A549 (cell line): ENCODE measurements at regions not wholly inside any gene's neighbourhood (a gene's known extent, or its start where the extent isn't known, plus 50 kb on each side); places are given as distances from the start of the nearest gene placed in this dataset.

Experiments used
- ATAC-seq, 2 experiments: fragments of 200-7000 bp in 1 of 2; fragments of >200 bp in 1 of 2; cut with Nextera tagmentation in 1 of 2; cut with Tn5 transposase in 1 of 2; 3 replicates each; pipeline versions ENCODE4 v1.8.0 to v1.9.1; 2018 to 2020; ENCODE audit warnings: mild to moderate bottlenecking in 1 of 2, moderate library complexity in 1 of 2
- CTCF ChIA-PET: fragments of 300-600 bp; sonication (Branson Sonifier 250); formaldehyde crosslinking; extraction: SDS; loops from one replicate; lab custom pipeline; 2021; ENCODE audit warnings: antibody characterized with exemption, inconsistent platforms; lab: Yijun Ruan, JAX
- POLR2A ChIA-PET: fragments of 350-600 bp; formaldehyde crosslinking; extraction: SDS; loops from one replicate; lab custom pipeline; 2021; ENCODE audit warnings: antibody characterized with exemption, inconsistent platforms; lab: Yijun Ruan, JAX
- DNase-seq, 2 experiments: peaks; one replicate each; pipeline versions ENCODE4 v3.0.0 to v3.0.0-alpha.2; 2011 to 2016; ENCODE audit warnings: low read depth in 1 of 2, low spot score in 1 of 2
- FAIRE-seq: peaks from 2 replicates; lab custom pipeline; 2011; peaks lifted over from hg19 to GRCh38; lab: Jason Lieb, UNC
- H3K27ac ChIP-seq, 2 experiments: fragments of >200 bp; sonication (Bioruptor Twin); formaldehyde crosslinking; 3 replicates each; pipeline ENCODE4 v1.5.1; 2016 to 2017
- H3K4me1 ChIP-seq: fragments of >200 bp; sonication (Bioruptor Twin); formaldehyde crosslinking; 3 replicates; pipeline ENCODE4 v1.6.1; 2016
- H3K4me2 ChIP-seq: fragments of >200 bp; sonication (Bioruptor Twin); formaldehyde crosslinking; 3 replicates; pipeline ENCODE4 v1.6.1; 2016
- H3K4me3 ChIP-seq: fragments of >200 bp; sonication (Bioruptor Twin); formaldehyde crosslinking; 3 replicates; pipeline ENCODE4 v1.5.1; 2016
- H3K9me3 ChIP-seq: fragments of >200 bp; sonication (Bioruptor Twin); formaldehyde crosslinking; 3 replicates; pipeline ENCODE4 v1.6.1; 2016
- ATOH8 ChIP-seq: fragments of 250-450 bp; sonication (Bioruptor Pico); IDR thresholded peaks from 2 replicates; pipeline ENCODE4 v1.5.0; 2020; ENCODE audit warnings: low read depth, mild to moderate bottlenecking, moderate library complexity
- CBX2 ChIP-seq: fragments of 200-600 bp; sonication (generic); IDR thresholded peaks from 2 replicates; pipeline ENCODE4 v1.6.1; 2016; ENCODE audit warnings: low read depth, mild to moderate bottlenecking, borderline replicate concordance
- CHD4 ChIP-seq: fragments of 200-600 bp; sonication (generic); IDR thresholded peaks from 2 replicates; pipeline ENCODE4 v1.6.1; 2016; ENCODE audit warnings: antibody characterized with exemption, mild to moderate bottlenecking, borderline replicate concordance
- CTCF ChIP-seq: fragments of >200 bp; sonication (Bioruptor Twin); formaldehyde crosslinking; IDR thresholded peaks from 3 replicates; pipeline ENCODE4 v1.5.1; 2016
- FOSL2 ChIP-seq, 2 experiments: fragments of 450-650 bp in 1 of 2; fragments of >200 bp in 1 of 2; sonication (Bioruptor Twin) in 1 of 2; formaldehyde crosslinking; IDR thresholded peaks; 2 replicates each; pipeline versions ENCODE4 v1.5.0 to v1.6.1; 2016 to 2020; ENCODE audit warnings: mild to moderate bottlenecking in 1 of 2, moderate library complexity in 1 of 2
- GATA3 ChIP-seq: IDR thresholded peaks from 2 replicates; pipeline ENCODE4 v1.6.1; 2012; ENCODE audit warnings: borderline replicate concordance
- HDAC2 ChIP-seq: fragments of 200-600 bp; sonication (generic); IDR thresholded peaks from 2 replicates; pipeline ENCODE4 v1.6.1; 2016
- HES2 ChIP-seq: fragments of >200 bp; sonication (Bioruptor Twin); formaldehyde crosslinking; IDR thresholded peaks from 2 replicates; pipeline ENCODE4 v1.6.1; 2016
- HOXB13 ChIP-seq: fragments of 250-450 bp; sonication (Bioruptor Pico); IDR thresholded peaks from 2 replicates; pipeline ENCODE4 v1.5.0; 2020; ENCODE audit warnings: low read depth, mild to moderate bottlenecking, moderate library complexity
- HOXB5 ChIP-seq: fragments of 250-450 bp; sonication (Bioruptor Pico); IDR thresholded peaks from 2 replicates; pipeline ENCODE4 v1.5.0; 2020; ENCODE audit warnings: mild to moderate bottlenecking, moderate library complexity
- JUN ChIP-seq, 2 experiments: fragments of >200 bp; sonication (Bioruptor Twin); formaldehyde crosslinking; IDR thresholded peaks; 2 replicates in 1 of 2; 3 replicates in 1 of 2; pipeline ENCODE4 v1.6.1; 2016 to 2017
- JUNB ChIP-seq: fragments of >200 bp; sonication (Bioruptor Twin); formaldehyde crosslinking; IDR thresholded peaks from 2 replicates; pipeline ENCODE4 v1.6.1; 2016
- MAX ChIP-seq: IDR thresholded peaks from 2 replicates; pipeline ENCODE4 v1.6.1; 2012
- MAZ ChIP-seq: fragments of 150-350 bp; IDR thresholded peaks from 2 replicates; pipeline ENCODE4 v1.6.1; 2014; ENCODE audit warnings: antibody characterized with exemption, low read depth, low read length, borderline replicate concordance
- MYC ChIP-seq: IDR thresholded peaks from 2 replicates; pipeline ENCODE4 v1.6.1; 2012; ENCODE audit warnings: mild to moderate bottlenecking, inconsistent platforms, low read length, improper control_type of control experiment, borderline replicate concordance
- PBX3 ChIP-seq: IDR thresholded peaks from 2 replicates; pipeline ENCODE4 v1.6.1; 2012
- RARB ChIP-seq: fragments of 250-450 bp; sonication (Bioruptor Pico); IDR thresholded peaks from 2 replicates; pipeline ENCODE4 v1.8.0; 2021; ENCODE audit warnings: mild to moderate bottlenecking, moderate library complexity
- RCOR1 ChIP-seq: fragments of 150-350 bp; IDR thresholded peaks from 2 replicates; pipeline ENCODE4 v1.6.1; 2014; ENCODE audit warnings: antibody characterized with exemption, low read length, low read depth
- SMC3 ChIP-seq: fragments of >200 bp; sonication (Bioruptor Twin); formaldehyde crosslinking; IDR thresholded peaks from 3 replicates; pipeline ENCODE4 v1.6.1; 2018; ENCODE audit warnings: inconsistent platforms
- TP53 ChIP-seq: fragments of 250-450 bp; sonication (Bioruptor Pico); IDR thresholded peaks from 2 replicates; pipeline ENCODE4 v1.5.0; 2021; ENCODE audit warnings: mild to moderate bottlenecking, moderate library complexity
- ZFP36 ChIP-seq: fragments of 450-650 bp; IDR thresholded peaks from 2 replicates; pipeline ENCODE4 v1.6.1; 2014; ENCODE audit warnings: borderline replicate concordance; ENCODE audit not compliant: partially characterized antibody
- ZNF302 ChIP-seq: fragments of 250-450 bp; sonication (Bioruptor Pico); IDR thresholded peaks from 2 replicates; pipeline ENCODE4 v1.9.0; 2021; ENCODE audit warnings: inconsistent platforms, mild to moderate bottlenecking, moderate library complexity
- ZSCAN20 ChIP-seq: fragments of 250-450 bp; sonication (Bioruptor Pico); IDR thresholded peaks from 2 replicates; pipeline ENCODE4 v1.8.0; 2022; ENCODE audit warnings: mild to moderate bottlenecking, moderate library complexity
- WGBS: methylation state at CpG from one replicate; pipeline ENCODE4 v1.1.6; 2017; ENCODE audit errors: missing lambda C conversion rate; 5-methylcytosine and 5-hydroxymethylcytosine counted together

GRCh38 chr12:25645427-25645826 is 92.3 kb upstream of the LMNTD1 start:
- FAIRE-seq (no peak), ATAC-seq (no peak), DNase-seq (no peak)
- Histone ChIP-seq H3K27ac (no peak overlapping the region), H3K9me3 (no peaks in the 10 kb centered on the region), H3K4me1 (peaks cover 3% of the 10 kb centered on the region; the same call in 1 of the 3 replicates), H3K4me3 (no peak overlapping the region), H3K4me2 (no peak overlapping the region)
- ChIA-PET POLR2A (no interaction called here), CTCF (interaction anchor here (1.2 kb wide), 1 partner anchor 13 kb away, joined by 4 read pairs; no protein-coding TSS in a partner anchor)
- TF ChIP-seq PBX3 (no peak), CHD4 (no peak), ATOH8 (CRISPR knock-in tag) (no peak), FOSL2 (IDR thresholded peaks at IDR 0.05) (no peak), FOSL2 (CRISPR knock-in tag; IDR thresholded peaks at IDR 0.05) (no peak), ZFP36 (no peak), HOXB13 (CRISPR knock-in tag) (no peak), TP53 (CRISPR knock-in tag) (no peak), MYC (no peak), RCOR1 (no peak), RARB (CRISPR knock-in tag) (no peak), ZSCAN20 (no peak), SMC3 (no peak), MAZ (no peak)
- 39% methylated on average over 3 of the region's 4 CpGs for WGBS

GRCh38 chr12:25651931-25652330 is 98.8 kb upstream of the LMNTD1 start:
- H3K4me2 ChIP-seq = no peak overlapping the region
- ChIA-PET CTCF (no interaction called here), POLR2A (no interaction called here)
- H3K4me1 ChIP-seq = peaks cover 3% of the 10 kb centered on the region; the same call in 1 of the 3 replicates
- H3K9me3 ChIP-seq = no peaks in the 10 kb centered on the region
- FAIRE-seq = no peak
- no peak overlapping the region for H3K4me3 ChIP-seq
- DNase-seq = no peak
- TF ChIP-seq MAX = no peak
- no peak for TF ChIP-seq JUNB
- TF ChIP-seq HDAC2 = no peak
- no peak for TF ChIP-seq GATA3
- TF ChIP-seq HES2 = no peak
- TF ChIP-seq CBX2 = no peak
- no peak for TF ChIP-seq ZSCAN20
- no peak for TF ChIP-seq ZNF302 (CRISPR knock-in tag)
- TF ChIP-seq JUN (IDR thresholded peaks at IDR 0.05) = no peak
- TF ChIP-seq CTCF = no peak
- TF ChIP-seq RCOR1 = no peak
- TF ChIP-seq HOXB5 (CRISPR knock-in tag) = no peak
- ATAC-seq = no peak
- WGBS = 44% methylated on average over 1 of the region's 1 CpG
- no peak overlapping the region for H3K27ac ChIP-seq
